HG03571 (cell line): ENCODE measurements at regions not wholly inside any gene's neighbourhood (a gene's known extent, or its start where the extent isn't known, plus 50 kb on each side); places are given as distances from the start of the nearest gene placed in this dataset.
A peak's percentile ranks its signal among the peaks of the same experiment; 100 is the strongest.

Experiments
- ATAC-seq: cut with Tn5 transposase; IDR thresholded peaks from one replicate; pipeline ENCODE4 v1.9.1; 2021; ENCODE audit not compliant: unreplicated experiment

DNA sequence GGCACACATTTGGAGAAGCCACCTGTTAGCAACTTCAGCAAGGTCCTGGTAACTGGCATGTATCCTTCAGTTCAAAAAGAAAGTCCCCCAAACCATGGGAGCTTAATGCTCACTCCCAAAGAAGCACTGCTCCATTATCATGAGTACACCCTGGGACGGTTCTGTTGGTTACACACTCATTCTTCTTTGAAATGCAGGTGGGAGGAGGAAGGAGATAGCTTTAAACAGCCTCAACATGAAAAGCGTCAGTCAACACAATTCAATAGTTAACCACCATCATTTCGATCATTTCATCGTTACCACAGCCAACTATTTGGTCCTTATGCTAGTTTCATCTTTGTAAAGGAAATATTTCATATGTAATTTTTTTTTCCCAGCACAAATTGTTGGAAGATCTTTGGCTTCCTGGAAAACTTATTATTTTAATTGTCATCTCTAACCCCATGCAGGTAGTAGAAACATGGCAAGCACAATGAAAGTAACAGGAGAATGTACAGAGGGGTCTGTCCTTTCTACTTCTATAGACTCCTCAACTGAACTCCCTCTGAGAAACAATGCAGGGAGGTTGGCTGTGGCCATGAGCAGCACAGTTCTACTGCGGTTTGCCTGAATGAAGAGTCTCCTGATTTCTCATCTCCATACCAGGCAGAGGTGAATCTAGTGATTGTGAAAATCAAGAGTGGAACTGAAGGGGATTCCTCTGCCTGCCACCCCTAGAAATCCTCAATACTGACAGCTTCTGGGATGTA is 196.4 kb upstream of the FOXN3 start:
- ATAC-seq = no peak

- ATAC-seq = no peak
These were observed 192.6 kb upstream of the FOXN3 start for GRCh38 chr14:89609500-89610100.

GRCh38 chr14:89607453-89607852 is 190.4 kb upstream of the FOXN3 start:
- no peak for ATAC-seq

- ATAC-seq = no peak
These were observed 187.0 kb upstream of the FOXN3 start for GRCh38 chr14:89603938-89604480.

DNA sequence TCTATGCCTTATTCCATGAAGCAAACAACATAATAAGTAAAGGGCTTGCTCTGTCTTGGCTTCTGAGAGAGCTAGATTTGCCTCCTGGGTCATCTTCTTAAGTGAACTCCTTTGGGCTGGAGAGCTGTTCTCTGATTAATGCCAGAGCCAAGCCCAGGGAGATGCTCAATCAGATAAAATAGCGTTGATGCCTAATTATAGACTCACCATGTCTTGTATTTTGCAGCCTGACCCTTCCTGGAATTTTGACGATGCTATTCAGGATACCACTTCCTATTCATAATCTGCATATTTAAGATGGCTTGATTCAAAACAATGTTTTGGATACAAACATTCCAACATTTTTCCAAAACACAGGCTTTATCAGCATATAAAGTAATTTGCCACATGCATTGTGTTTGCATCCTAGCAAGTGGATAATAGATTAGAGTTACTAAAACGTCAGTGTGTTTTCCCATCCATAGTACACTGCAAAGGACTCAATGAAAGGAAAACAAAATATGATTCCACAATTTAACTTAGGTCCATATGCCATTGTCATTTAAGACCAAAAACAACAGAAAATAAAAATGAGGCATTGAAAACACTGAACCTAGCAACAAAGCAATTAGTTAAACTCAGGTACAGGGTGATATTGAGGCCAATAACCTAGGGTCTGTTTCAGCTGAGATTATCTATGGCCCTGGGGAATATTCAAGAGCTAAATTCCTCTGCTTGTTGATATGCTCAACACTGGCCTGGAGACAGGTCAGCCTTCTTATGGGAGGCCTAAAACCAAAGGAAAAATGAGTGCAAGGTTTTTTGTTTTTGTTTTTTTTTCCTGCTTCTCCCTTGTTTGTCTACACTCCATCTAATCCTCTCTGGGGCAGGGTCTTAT is 184.2 kb upstream of the FOXN3 start:
- no peak for ATAC-seq

GRCh38 chr14:89600029-89600428 is 183.0 kb upstream of the FOXN3 start:
- no peak for ATAC-seq

GRCh38 chr14:89598548-89599186 is 181.6 kb upstream of the FOXN3 start:
- no peak for ATAC-seq

DNA sequence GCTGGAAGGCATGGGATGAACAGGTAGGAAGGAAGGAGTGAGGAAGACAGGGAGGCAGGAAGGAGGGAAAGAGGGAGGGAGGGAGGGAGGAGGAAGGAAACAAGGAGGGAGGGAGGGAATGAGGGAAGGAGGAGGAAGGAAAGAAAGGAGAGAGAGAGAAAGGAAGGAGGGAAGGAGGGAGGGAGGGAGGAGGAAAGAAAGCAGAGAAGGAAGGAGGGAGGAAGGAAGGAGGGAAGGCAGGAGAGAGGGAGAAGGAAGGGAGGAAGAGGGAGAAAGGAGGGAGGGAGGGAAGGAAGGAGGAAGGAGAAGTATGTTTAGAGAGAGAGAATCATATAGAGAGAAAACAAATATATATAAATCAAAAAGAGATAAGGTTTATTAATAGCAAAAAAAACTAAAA is 175.9 kb upstream of the FOXN3 start:
- ATAC-seq = no peak

- peak; percentile 62 for ATAC-seq
These were observed 172.5 kb upstream of the FOXN3 start for GRCh38 chr14:89589400-89590118.

DNA sequence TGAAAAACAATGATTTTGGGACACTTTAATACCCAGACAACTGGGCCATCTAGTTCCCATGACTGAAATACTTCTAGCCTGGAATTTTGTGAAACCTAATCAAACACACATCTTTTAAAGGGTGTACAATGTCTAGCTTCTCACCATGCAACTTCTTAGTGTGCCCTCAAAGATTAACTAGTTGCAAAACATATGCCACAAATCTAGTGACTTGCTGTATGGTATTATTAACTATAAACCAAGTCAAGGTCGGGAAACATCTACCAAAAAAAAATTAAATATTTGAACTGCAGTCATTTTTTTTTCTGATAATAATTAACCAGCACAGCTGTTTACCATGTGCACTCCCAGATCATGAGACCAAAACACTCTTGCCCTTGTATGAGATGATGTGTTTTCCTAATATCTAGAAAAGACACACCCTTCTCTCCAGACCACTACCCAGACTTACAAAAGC is 171.8 kb upstream of the FOXN3 start:
- peak; percentile 35 for ATAC-seq

GRCh38 chr14:89588016-89588415 is 171.0 kb upstream of the FOXN3 start:
- ATAC-seq = no peak

DNA sequence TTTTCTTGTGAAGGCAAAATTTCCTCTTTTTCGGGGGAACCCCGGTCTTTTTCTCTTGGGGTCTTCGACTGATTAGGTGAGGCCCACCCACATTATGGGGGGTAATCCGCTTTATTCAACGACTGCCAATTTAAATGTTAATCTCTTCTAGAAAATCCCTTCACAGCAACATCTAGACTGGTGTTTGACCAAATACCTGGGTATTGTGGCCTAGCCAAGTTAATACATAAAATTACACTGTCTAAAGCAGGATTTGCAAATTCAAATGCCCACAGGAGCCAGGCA is 170.0 kb upstream of the FOXN3 start:
- no peak for ATAC-seq

DNA sequence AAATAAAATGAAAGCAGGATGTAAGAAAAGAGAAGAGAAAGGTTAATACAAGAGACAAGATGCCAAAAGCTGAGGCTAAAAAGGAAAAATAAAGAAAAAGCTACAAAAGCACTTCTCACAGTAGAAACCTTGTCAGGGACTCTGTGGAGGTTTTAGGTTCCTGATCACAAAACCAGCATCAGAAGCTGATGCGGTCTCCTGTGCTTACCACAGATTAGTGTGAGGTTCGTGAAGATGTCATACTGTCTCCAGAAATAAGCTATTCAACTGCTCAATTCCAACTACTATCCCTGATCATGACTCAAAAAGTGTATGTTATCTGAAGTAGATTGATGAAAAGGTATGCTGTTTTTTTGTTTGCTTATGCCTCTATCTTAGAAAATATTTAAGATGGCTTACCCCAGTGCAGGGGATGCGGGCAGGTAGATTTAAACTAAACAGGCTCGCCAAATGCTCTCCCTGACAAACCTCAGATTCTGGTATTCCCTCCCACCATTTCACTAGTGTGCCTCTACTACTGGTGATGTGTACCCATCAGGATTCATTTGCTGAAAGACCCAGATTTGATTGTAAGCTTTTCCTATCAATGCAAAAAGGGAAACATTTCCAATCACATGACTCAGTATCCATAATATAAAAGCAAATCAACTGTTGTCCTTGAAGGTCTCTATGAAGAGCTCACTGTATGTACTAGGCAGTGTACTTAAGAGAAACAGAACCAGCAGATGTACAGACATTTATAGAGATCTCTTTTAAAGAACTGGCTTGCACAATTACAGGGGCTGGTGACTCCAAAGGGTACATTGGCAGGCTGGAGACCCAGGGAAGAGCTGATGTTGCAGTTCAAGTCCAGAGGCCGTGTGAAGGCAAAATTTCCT is 169.5 kb upstream of the FOXN3 start:
- no peak for ATAC-seq

DNA sequence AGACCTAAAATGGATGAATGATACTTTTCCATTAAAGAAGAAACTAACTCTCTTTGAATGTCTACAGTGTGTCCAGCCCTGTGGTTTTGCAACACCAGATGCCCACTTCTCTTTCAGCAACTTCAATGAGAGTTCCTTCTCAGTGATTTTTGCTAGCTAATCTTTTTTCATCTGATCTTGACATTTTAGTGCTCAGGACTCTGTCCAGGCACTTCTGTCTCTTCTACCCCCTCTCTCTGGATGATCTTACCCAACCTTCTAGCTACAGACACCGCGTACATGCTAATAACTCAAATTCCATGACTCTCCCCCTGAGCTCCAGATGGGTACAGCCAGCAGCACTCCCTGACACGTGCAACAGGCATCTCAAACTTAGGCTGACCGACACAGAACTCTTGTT is 161.1 kb upstream of the FOXN3 start:
- no peak for ATAC-seq

DNA sequence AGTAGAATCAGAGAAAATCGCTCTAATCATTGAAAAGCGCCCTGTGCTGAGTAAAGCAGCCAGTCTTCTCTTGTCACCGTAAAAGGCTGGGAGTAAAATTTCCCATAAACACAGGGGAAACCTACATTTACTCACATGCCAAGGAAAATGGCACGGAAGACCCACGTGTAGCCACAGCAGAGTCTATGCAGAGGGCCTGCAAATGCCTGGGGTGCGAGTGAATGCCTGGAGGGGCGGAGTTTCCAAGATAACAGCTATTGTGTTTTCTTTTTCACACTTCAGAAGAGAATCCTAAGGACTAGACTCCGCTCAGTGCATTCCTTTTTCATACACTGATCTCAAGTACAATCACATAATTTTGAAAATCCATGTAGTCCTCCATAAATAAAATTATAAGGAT is 159.9 kb upstream of the FOXN3 start:
- ATAC-seq = no peak

- ATAC-seq = no peak
These were observed 159.3 kb upstream of the FOXN3 start for GRCh38 chr14:89576145-89576927.

GRCh38 chr14:89575386-89576061 is 158.5 kb upstream of the FOXN3 start:
- ATAC-seq = no peak

DNA sequence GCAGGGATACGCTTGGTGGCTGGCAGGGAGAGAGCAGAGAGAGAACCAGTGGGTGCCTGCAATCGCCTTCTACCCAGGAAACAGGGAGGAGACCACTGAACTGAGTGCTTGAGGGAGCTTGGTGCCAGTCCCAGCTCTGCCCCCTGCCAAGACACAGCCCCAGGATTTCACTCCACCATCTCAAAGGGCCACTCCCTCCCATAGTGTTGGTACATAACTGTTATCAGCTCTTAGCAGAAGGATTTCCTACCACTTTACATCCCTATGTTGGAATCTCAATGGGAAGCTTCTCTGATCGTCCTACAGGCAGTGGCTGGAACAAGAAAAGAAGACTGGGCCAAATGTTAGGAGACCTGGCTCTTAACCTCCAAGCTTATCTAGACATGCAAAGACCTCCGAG is 157.4 kb upstream of the FOXN3 start:
- no peak for ATAC-seq

DNA sequence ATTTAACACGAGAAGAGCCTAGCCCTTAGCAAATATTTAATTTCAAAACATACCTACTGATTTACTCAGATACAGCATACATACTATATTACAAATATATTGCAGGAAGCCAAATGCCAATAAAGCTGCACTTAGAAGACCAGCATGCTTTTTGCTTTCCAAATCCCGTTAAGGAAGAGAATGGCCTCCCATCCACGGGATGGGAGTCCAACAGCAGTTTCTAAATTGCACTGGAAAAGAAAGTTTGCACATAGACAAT is 156.3 kb upstream of the FOXN3 start:
- ATAC-seq = no peak
